IMR-90 (cell line): ENCODE measurements at regions not wholly inside any gene's neighbourhood (a gene's known extent, or its start where the extent isn't known, plus 50 kb on each side); places are given as distances from the start of the nearest gene placed in this dataset.
"Not testable (repeated sequence)": the region's sequence is repeated elsewhere in the genome, so short reads cannot be mapped to it uniquely, and the experiment has no call there.

Experiments
- ATAC-seq: fragments of 200-7000 bp; cut with Tn5 transposase; 2 replicates; pipeline ENCODE4 v1.9.1; 2020; ENCODE audit warnings: low read depth, mild to moderate bottlenecking, moderate library complexity
- BruUV-seq: library from RNA; stranded (reverse); fragments of 400-500 nt; replicated peaks from 2 replicates; lab custom pipeline; 2021; lab: Mats Ljungman, UMichigan
- CTCF ChIA-PET: fragments of 300-600 bp; formaldehyde crosslinking; extraction: SDS; loops from one replicate; lab custom pipeline; 2021; ENCODE audit warnings: antibody characterized with exemption; lab: Yijun Ruan, JAX
- POLR2A ChIA-PET: fragments of 300-600 bp; sonication (Branson Sonifier 250); formaldehyde crosslinking; loops from one replicate; lab custom pipeline; 2022; ENCODE audit warnings: antibody characterized with exemption; ENCODE audit not compliant: unreplicated experiment; lab: Charles Lee
- DNase-seq: peaks from one replicate; pipeline ENCODE4 v3.0.0; 2013
- H2AFZ ChIP-seq: replicated peaks from 2 replicates; pipeline ENCODE3; 2013; ENCODE audit warnings: low read length, mild to moderate bottlenecking; ENCODE audit not compliant: poor library complexity
- H2AK5ac ChIP-seq: 2 replicates; pipeline ENCODE4 v1.6.1; 2013; ENCODE audit warnings: low read depth, low read length, inconsistent platforms
- H2AK9ac ChIP-seq: replicated peaks from 2 replicates; pipeline ENCODE3; 2013; ENCODE audit warnings: mild to moderate bottlenecking, low read depth, low read length, moderate library complexity; ENCODE audit not compliant: poor library complexity
- H2BK120ac ChIP-seq: 2 replicates; pipeline ENCODE4 v1.6.1; 2013; ENCODE audit warnings: low read depth, low read length, inconsistent platforms
- H2BK15ac ChIP-seq: 3 replicates; pipeline ENCODE4 v1.6.1; 2013; ENCODE audit warnings: low read depth, low read length, inconsistent platforms
- H2BK20ac ChIP-seq: 2 replicates; pipeline ENCODE4 v1.6.1; 2013; ENCODE audit warnings: low read depth, mild to moderate bottlenecking, inconsistent platforms, low read length, moderate library complexity
- H2BK5ac ChIP-seq: 2 replicates; pipeline ENCODE4 v1.6.1; 2013; ENCODE audit warnings: mild to moderate bottlenecking, low read depth, low read length, inconsistent platforms; ENCODE audit not compliant: poor library complexity, severe bottlenecking
- H3K14ac ChIP-seq: replicated peaks from 2 replicates; pipeline ENCODE4 v1.6.1; 2013; ENCODE audit warnings: low read depth, low read length, inconsistent platforms
- H3K18ac ChIP-seq: 2 replicates; pipeline ENCODE4 v1.6.1; 2013; ENCODE audit warnings: low read depth, low read length, control low read depth
- H3K23ac ChIP-seq: 2 replicates; pipeline ENCODE4 v1.6.1; 2013; ENCODE audit warnings: low read depth, low read length, inconsistent platforms
- H3K27ac ChIP-seq: 2 replicates; pipeline ENCODE4 v1.5.1; 2013; ENCODE audit warnings: mild to moderate bottlenecking, control low read depth, low read length; ENCODE audit not compliant: insufficient read depth
- H3K27me3 ChIP-seq: 2 replicates; pipeline ENCODE4 v1.6.1; 2013; ENCODE audit warnings: low read length; ENCODE audit not compliant: control insufficient read depth, insufficient read depth
- H3K36me3 ChIP-seq: 2 replicates; pipeline ENCODE4 v1.6.1; 2013; ENCODE audit warnings: low read length, mixed read lengths; ENCODE audit not compliant: control insufficient read depth, insufficient read depth
- H3K4ac ChIP-seq: 2 replicates; pipeline ENCODE4 v1.6.1; 2013; ENCODE audit warnings: low read depth, low read length, inconsistent platforms
- H3K4me1 ChIP-seq: 2 replicates; pipeline ENCODE4 v1.6.1; 2013; ENCODE audit warnings: low read length, mixed read lengths; ENCODE audit not compliant: control insufficient read depth, insufficient read depth
- H3K4me2 ChIP-seq: 2 replicates; pipeline ENCODE4 v1.6.1; 2013; ENCODE audit warnings: low read depth, mild to moderate bottlenecking, control low read depth, low read length, moderate library complexity
- H3K4me3 ChIP-seq: 2 replicates; pipeline ENCODE4 v1.5.1; 2013; ENCODE audit warnings: low read depth, mild to moderate bottlenecking, control low read depth, low read length, moderate library complexity; ENCODE audit not compliant: insufficient read depth
- H3K56ac ChIP-seq: 2 replicates; pipeline ENCODE4 v1.6.1; 2013; ENCODE audit warnings: low read length, inconsistent platforms; ENCODE audit not compliant: insufficient read depth; ENCODE audit errors: extremely low read depth
- H3K79me1 ChIP-seq, 2 experiments: 2 replicates each; pipeline ENCODE4 v1.6.1; 2013; ENCODE audit warnings: low read length in 2 of 2, inconsistent platforms in 1 of 2, low read depth in 1 of 2
- H3K9ac ChIP-seq: 2 replicates; pipeline ENCODE4 v1.6.1; 2013; ENCODE audit warnings: low read depth, low read length, control low read depth
- H3K9me1 ChIP-seq: 2 replicates; pipeline ENCODE4 v1.6.1; 2013; ENCODE audit warnings: low read length, inconsistent platforms; ENCODE audit not compliant: insufficient read depth
- H3K9me3 ChIP-seq: 2 replicates; pipeline ENCODE4 v1.6.1; 2013; ENCODE audit warnings: low read length; ENCODE audit not compliant: control insufficient read depth, insufficient read depth
- H4K20me1 ChIP-seq: 2 replicates; pipeline ENCODE4 v1.6.1; 2013; ENCODE audit warnings: low read length, inconsistent platforms; ENCODE audit not compliant: insufficient read depth
- H4K5ac ChIP-seq: 2 replicates; pipeline ENCODE4 v1.6.1; 2013; ENCODE audit warnings: mild to moderate bottlenecking, low read depth, low read length, control low read depth
- H4K8ac ChIP-seq, 2 experiments: 2 replicates each; pipeline ENCODE4 v1.6.1; 2013; ENCODE audit warnings: low read depth in 2 of 2, low read length in 2 of 2, control low read depth in 1 of 2, inconsistent platforms in 1 of 2
- H4K91ac ChIP-seq: 2 replicates; pipeline ENCODE4 v1.6.1; 2013; ENCODE audit warnings: low read depth, low read length, inconsistent platforms; ENCODE audit not compliant: insufficient read depth
- BHLHE40 ChIP-seq: fragments of 150-350 bp; IDR thresholded peaks from 2 replicates; pipeline ENCODE4 v1.6.1; 2016; ENCODE audit warnings: mild to moderate bottlenecking, low read depth, low read length
- MAFK ChIP-seq: IDR thresholded peaks from 2 replicates; pipeline ENCODE4 v1.6.1; 2012; ENCODE audit warnings: low read depth, low read length, improper control_type of control experiment
- MXI1 ChIP-seq: IDR thresholded peaks from 2 replicates; pipeline ENCODE4 v1.6.1; 2012; ENCODE audit warnings: low read depth, mild to moderate bottlenecking, low read length, moderate library complexity, borderline replicate concordance
- NFE2L2 ChIP-seq: fragments of 150-350 bp; IDR thresholded peaks from 2 replicates; pipeline ENCODE4 v1.6.1; 2016; ENCODE audit warnings: low read depth, mild to moderate bottlenecking, low read length
- POLR2A ChIP-seq: IDR thresholded peaks from 2 replicates; pipeline ENCODE4 v1.6.1; 2012; ENCODE audit warnings: mild to moderate bottlenecking, low read depth, low read length
- RFX5 ChIP-seq: IDR thresholded peaks from 2 replicates; pipeline ENCODE4 v1.8.0; 2012; ENCODE audit warnings: low read depth, mild to moderate bottlenecking, low read length, moderate library complexity
- SMC3 ChIP-seq: fragments of 150-350 bp; IDR thresholded peaks from 2 replicates; pipeline ENCODE4 v1.6.1; 2016; ENCODE audit warnings: low read depth, mild to moderate bottlenecking, antibody characterized with exemption, low read length, moderate library complexity
- WGBS, 2 experiments: methylation state at CpG; one replicate each; pipeline versions ENCODE4 v1.1.5 to v1.1.7; 2013; ENCODE audit warnings: missing lambda C conversion rate in 2 of 2; ENCODE audit not compliant: insufficient read length in 1 of 2; ENCODE audit errors: extremely low coverage in 2 of 2; 5-methylcytosine and 5-hydroxymethylcytosine counted together
- dilution Hi-C: fragments of 300-500 bp; cut with HindIII; formaldehyde crosslinking; loops from one replicate; pipeline ENCODE4 v1.14.3; 2018; ENCODE audit warnings: low sequenced_read_pairs; ENCODE audit not compliant: unreplicated experiment
- in situ Hi-C: fragments of 300-500 bp; cut with MboI; formaldehyde crosslinking; loops from 3 replicates; pipeline ENCODE4 v1.14.3; 2019; ENCODE audit warnings: low sequenced_read_pairs, inconsistent platforms, mixed read lengths
- intact Hi-C: fragments of 100-400 bp; cut with micrococcal nuclease; formaldehyde crosslinking; loops from 2 replicates; pipeline ENCODE4 v1.10.0; 2022
- TF ChIP-seq, protein P1 (sequence below): conservative IDR thresholded peaks from 2 replicates; pipeline ENCODE4 v1.5.1; 2012; ENCODE audit warnings: mild to moderate bottlenecking, low read depth, low read length, improper control_type of control experiment

DNA sequence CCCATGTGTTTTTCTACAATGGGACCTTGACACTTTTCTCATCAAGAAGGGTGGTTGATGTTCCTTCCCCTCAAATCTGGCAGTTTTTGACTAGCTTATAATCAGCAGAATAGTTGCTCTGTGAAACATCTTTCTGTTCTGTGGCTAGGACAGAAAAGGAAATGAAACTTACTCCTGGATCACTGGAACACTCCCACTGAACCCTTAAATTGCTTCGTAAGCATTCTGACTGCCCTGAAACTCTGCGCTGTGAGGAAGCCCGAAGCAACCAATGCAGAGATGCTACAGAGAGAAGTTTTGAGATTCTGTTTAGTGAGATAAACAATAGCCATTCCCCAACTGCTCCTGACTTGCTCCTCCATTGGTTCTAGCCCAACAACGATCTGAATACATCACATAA lies 602.2 kb downstream of the CENPC start:
- no CpG with 5 or more reads among the region's 4 CpGs for WGBS, 2 experiments
- no peak overlapping the region for H4K5ac ChIP-seq
- POLR2A ChIA-PET: no interaction called here
- H4K8ac ChIP-seq: no peak overlapping the region
- H3K4me3 ChIP-seq: no peak overlapping the region
- CTCF ChIA-PET: no interaction called here
- ATAC-seq (no peak), DNase-seq (no peak)
- H3K9me1 ChIP-seq: no peaks in the 10 kb centered on the region
- BruUV-seq: no TSS peak
- in situ Hi-C loops (no loop called here), dilution Hi-C loops (no loop called here), intact Hi-C loops (no loop called here)
- H4K91ac ChIP-seq: no peak overlapping the region
- H3K27me3 ChIP-seq: no peaks in the 10 kb centered on the region
- H3K4ac ChIP-seq: no peak overlapping the region
- H2BK15ac ChIP-seq: no peak overlapping the region
- no peaks in the 10 kb centered on the region for H4K20me1 ChIP-seq
- H3K9ac ChIP-seq: no peak overlapping the region
- H2BK20ac ChIP-seq: no peak overlapping the region
- H3K4me2 ChIP-seq: no peak overlapping the region
- no peak overlapping the region for H2BK120ac ChIP-seq
- H2BK5ac ChIP-seq: no peak overlapping the region
- no peak overlapping the region for H3K23ac ChIP-seq
- H3K56ac ChIP-seq: no peak overlapping the region
- H3K9me3 ChIP-seq: no peaks in the 10 kb centered on the region; the same call in 1 of the 2 replicates
- H3K14ac ChIP-seq: no peak overlapping the region
- no peak overlapping the region for H2AK5ac ChIP-seq
- no peaks in the 10 kb centered on the region for H3K36me3 ChIP-seq
- H2AK9ac ChIP-seq: no peak overlapping the region
- no peaks in the 10 kb centered on the region for H3K79me1 ChIP-seq
- no peaks in the 10 kb centered on the region for H3K4me1 ChIP-seq
- TF ChIP-seq RFX5 (no peak), MAFK (no peak), NFE2L2 (no peak), POLR2A (no peak), SMC3 (no peak), BHLHE40 (no peak), MXI1 (no peak)
- TF ChIP-seq, protein P1, sequence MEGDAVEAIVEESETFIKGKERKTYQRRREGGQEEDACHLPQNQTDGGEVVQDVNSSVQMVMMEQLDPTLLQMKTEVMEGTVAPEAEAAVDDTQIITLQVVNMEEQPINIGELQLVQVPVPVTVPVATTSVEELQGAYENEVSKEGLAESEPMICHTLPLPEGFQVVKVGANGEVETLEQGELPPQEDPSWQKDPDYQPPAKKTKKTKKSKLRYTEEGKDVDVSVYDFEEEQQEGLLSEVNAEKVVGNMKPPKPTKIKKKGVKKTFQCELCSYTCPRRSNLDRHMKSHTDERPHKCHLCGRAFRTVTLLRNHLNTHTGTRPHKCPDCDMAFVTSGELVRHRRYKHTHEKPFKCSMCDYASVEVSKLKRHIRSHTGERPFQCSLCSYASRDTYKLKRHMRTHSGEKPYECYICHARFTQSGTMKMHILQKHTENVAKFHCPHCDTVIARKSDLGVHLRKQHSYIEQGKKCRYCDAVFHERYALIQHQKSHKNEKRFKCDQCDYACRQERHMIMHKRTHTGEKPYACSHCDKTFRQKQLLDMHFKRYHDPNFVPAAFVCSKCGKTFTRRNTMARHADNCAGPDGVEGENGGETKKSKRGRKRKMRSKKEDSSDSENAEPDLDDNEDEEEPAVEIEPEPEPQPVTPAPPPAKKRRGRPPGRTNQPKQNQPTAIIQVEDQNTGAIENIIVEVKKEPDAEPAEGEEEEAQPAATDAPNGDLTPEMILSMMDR: no peak
- H3K18ac ChIP-seq: no peak overlapping the region
- no peak overlapping the region for H2AFZ ChIP-seq
- no peak overlapping the region for H3K27ac ChIP-seq

DNA sequence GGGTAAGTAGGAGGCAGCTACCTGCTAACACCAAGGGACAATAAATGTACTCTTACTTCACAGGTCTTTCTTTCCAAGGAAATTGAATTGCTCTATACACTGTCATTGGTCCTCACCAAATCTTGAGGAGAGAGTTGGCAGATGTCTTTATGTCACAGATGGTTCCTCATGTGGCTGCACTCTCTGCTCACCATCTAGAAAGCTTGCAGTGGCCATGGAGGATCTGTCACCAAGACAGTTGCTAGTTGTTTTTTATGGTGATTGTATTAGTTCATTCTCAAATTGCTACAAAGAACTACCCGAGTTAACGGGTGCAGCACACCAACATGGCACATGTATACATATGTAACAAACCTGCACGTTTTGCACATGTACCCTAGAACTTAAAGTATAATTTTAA lies 613.3 kb downstream of the CENPC start:
- H4K8ac ChIP-seq, H4K20me1 ChIP-seq, H2AK5ac ChIP-seq, H3K36me3 ChIP-seq, H3K56ac ChIP-seq, H3K9ac ChIP-seq, in situ Hi-C loops, H2AFZ ChIP-seq, H3K18ac ChIP-seq, POLR2A ChIA-PET, H3K4me3 ChIP-seq, intact Hi-C loops, H2AK9ac ChIP-seq, H4K5ac ChIP-seq, H2BK5ac ChIP-seq, BruUV-seq, H2BK15ac ChIP-seq, H3K9me1 ChIP-seq, H3K23ac ChIP-seq, H4K91ac ChIP-seq, H2BK120ac ChIP-seq, H3K4ac ChIP-seq, H3K9me3 ChIP-seq, H3K27ac ChIP-seq, dilution Hi-C loops, H3K4me2 ChIP-seq, H3K14ac ChIP-seq, H2BK20ac ChIP-seq, ATAC-seq, H3K27me3 ChIP-seq, DNase-seq, H3K4me1 ChIP-seq, CTCF ChIA-PET, H3K79me1 ChIP-seq: not testable (repeated sequence)
- no CpG with 5 or more reads among the region's 3 CpGs for WGBS, 2 experiments
